ENCODE measurements at regions not wholly inside any gene's neighbourhood (a gene's known extent, or its start where the extent isn't known, plus 50 kb on each side); places are given as distances from the start of the nearest gene placed in this dataset.

DNA sequence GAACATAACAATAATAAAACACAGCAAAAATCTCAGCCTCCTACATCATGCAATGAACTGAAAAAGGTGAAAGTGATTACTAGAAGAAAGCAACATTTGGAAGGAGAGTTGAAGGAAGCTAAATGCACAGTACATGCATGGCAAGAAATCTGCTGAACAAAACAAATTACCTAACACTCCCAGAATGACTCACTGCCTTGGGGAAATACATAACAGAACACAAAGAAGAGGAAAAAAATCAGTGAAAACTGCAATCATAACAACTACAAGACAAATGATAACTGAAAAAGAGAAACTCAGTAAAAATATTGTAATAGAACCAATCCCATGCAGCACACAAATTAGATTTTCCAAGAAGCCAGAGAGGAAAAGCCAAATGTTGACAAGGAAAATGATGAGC, 1513.2 kb downstream of the ARAP2 start:
- Histone ChIP-seq H3K36me3 (ENCODE audit: control insufficient read depth, insufficient read depth, low read length) (no peaks in the 10 kb centered on the region), H3K27me3 (replicated peaks; ENCODE audit: control insufficient read depth, insufficient read depth, low read length) (no peaks in the 10 kb centered on the region), H3K4me3 (replicated peaks; ENCODE audit: low read depth, low read length) (no peak overlapping the region)
- TF ChIP-seq, protein P1, sequence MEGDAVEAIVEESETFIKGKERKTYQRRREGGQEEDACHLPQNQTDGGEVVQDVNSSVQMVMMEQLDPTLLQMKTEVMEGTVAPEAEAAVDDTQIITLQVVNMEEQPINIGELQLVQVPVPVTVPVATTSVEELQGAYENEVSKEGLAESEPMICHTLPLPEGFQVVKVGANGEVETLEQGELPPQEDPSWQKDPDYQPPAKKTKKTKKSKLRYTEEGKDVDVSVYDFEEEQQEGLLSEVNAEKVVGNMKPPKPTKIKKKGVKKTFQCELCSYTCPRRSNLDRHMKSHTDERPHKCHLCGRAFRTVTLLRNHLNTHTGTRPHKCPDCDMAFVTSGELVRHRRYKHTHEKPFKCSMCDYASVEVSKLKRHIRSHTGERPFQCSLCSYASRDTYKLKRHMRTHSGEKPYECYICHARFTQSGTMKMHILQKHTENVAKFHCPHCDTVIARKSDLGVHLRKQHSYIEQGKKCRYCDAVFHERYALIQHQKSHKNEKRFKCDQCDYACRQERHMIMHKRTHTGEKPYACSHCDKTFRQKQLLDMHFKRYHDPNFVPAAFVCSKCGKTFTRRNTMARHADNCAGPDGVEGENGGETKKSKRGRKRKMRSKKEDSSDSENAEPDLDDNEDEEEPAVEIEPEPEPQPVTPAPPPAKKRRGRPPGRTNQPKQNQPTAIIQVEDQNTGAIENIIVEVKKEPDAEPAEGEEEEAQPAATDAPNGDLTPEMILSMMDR (IDR thresholded peaks at IDR 0.05; ENCODE audit: insufficient read depth, low read length, poor library complexity, severe bottlenecking), result no peak
- no peak for DNase-seq (ENCODE audit: extremely low read depth, insufficient read length)

DNA sequence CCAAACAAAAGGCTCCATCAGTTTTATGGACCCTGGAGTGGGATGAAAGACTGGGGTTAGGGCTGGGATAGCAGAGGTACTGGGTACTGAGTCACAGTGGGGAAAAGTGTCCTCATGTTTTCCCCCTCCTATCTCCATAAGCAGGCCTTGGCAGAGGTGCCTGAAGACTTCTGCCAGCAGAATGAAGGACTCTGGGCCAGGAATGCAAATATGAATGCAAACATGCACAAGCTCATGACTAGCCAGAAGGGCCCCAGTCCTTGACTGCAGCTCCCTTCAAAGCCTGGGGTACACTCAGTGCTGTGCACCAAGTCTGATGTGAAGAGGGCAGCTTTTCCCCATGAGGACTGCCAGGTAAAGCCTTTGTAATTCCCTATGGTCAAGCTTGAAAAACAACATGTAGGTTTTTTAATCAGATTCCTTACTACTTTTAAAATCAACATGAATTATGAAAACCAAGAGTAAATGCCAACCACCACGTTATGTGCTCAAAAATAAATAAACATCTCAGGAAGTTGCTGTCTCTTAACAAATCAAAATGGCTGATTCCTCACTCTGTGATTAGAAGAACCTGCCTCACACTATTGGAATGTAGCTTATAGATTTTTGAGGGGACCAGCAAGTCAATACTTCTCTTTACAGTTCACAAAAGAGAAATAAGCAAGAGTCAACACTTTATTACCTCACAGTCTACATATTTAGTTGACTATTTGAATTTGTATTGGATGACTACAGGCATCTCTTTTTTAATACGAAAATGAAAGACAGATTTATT, 1512.0 kb downstream of the ARAP2 start:
- TF ChIP-seq, protein P1 (IDR thresholded peaks at IDR 0.05; ENCODE audit: insufficient read depth, low read length, poor library complexity, severe bottlenecking), result no peak
- Histone ChIP-seq H3K27me3 (replicated peaks; ENCODE audit: control insufficient read depth, insufficient read depth, low read length) (no peaks in the 10 kb centered on the region), H3K36me3 (ENCODE audit: control insufficient read depth, insufficient read depth, low read length) (no peaks in the 10 kb centered on the region), H3K4me3 (replicated peaks; ENCODE audit: low read depth, low read length) (no peak overlapping the region)
- DNase-seq (ENCODE audit: extremely low read depth, insufficient read length), result no peak

DNA sequence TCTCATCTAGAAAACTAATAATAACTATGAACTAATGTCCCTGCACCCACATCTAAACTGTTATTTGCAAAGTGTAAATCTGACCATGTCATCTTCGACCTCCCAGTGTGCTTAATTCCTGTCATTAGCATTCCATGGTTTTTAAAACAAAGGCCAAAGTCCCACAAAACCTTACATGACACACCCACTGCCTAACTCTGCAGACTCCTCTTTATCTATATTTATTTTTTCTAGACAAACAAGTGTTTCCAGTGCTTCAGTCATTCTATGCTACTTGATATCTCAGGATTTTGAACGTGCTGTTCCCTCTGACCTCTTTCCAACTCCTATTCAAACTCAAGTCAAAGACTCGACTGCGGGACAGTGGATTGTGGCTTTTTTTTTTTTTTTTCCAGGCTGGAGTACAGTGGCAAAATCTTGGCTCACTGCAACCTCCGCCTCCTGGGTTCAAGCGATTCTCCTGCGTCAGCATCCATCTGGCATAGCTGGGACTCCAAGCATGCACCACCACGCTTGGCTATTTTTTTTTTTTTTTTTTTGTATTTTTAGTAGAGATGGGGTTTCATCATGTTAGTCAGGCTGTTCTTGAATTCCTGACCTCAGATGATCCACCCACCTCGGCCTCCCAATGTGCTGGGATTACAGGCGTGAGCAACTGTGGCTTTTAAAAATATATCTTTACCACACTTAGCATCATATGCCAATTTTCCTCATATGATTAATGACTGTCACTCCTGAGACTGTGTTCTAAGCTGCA, 1511.0 kb downstream of the ARAP2 start:
- TF ChIP-seq, protein P1 (IDR thresholded peaks at IDR 0.05; ENCODE audit: insufficient read depth, low read length, poor library complexity, severe bottlenecking), result no peak
- no peak for DNase-seq (ENCODE audit: extremely low read depth, insufficient read length)
- Histone ChIP-seq H3K4me3 (replicated peaks; ENCODE audit: low read depth, low read length) (no peak overlapping the region), H3K36me3 (ENCODE audit: control insufficient read depth, insufficient read depth, low read length) (no peaks in the 10 kb centered on the region), H3K27me3 (replicated peaks; ENCODE audit: control insufficient read depth, insufficient read depth, low read length) (no peaks in the 10 kb centered on the region)

DNA sequence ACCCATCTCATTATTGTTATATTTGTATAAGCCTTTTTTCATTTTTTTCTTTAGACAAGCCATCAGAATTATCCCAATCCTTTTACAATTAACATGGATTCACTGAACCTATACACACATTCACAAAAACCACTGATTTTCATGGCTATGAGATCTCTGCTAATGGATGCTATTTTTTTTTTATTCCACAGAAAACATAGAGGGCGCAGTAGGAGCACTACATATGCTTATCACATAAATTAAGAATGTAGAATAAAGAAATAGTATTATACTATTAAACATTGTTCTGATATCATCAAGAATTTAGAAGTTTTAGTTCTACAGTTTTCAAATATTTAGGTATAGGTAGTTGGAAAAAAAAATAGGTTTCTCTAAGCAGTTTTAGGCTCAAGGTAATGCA, 1477.4 kb downstream of the ARAP2 start:
- H3K27me3 ChIP-seq (replicated peaks; ENCODE audit: control insufficient read depth, insufficient read depth, low read length), result no peaks in the 10 kb centered on the region
- no peak for DNase-seq (ENCODE audit: extremely low read depth, insufficient read length)
- no peaks in the 10 kb centered on the region for H3K36me3 ChIP-seq (ENCODE audit: control insufficient read depth, insufficient read depth, low read length)
- H3K4me3 ChIP-seq (replicated peaks; ENCODE audit: low read depth, low read length), result no peak overlapping the region
- TF ChIP-seq, protein P1 (IDR thresholded peaks at IDR 0.05; ENCODE audit: insufficient read depth, low read length, poor library complexity, severe bottlenecking), result no peak

DNA sequence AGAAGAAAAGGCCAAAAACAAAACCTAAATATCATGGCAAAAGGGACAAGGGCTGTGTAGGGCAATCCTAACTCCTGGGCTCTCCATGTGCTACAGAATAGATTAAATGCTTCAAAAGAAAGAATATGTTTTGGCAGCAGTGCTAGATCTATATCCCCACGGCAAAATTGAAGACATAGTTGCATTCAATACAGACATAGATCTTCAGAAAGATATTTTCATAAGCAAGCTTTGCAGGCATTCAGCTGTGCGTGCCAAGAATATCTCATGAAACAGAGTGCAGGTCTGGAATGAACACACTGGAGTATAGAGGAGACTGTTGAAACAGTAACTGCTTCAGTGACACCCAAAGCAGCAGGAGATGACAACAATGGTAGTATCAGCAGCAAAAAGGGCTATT, 1476.9 kb downstream of the ARAP2 start:
- H3K36me3 ChIP-seq (ENCODE audit: control insufficient read depth, insufficient read depth, low read length), result no peaks in the 10 kb centered on the region
- TF ChIP-seq, protein P1 (IDR thresholded peaks at IDR 0.05; ENCODE audit: insufficient read depth, low read length, poor library complexity, severe bottlenecking), result no peak
- H3K4me3 ChIP-seq (replicated peaks; ENCODE audit: low read depth, low read length), result no peak overlapping the region
- no peak for DNase-seq (ENCODE audit: extremely low read depth, insufficient read length)
- no peaks in the 10 kb centered on the region for H3K27me3 ChIP-seq (replicated peaks; ENCODE audit: control insufficient read depth, insufficient read depth, low read length)
